NOMO-1 treated with DMSO at 0.1 percent for 48 hours (cell line): ENCODE measurements at regions not wholly inside any gene's neighbourhood (a gene's known extent, or its start where the extent isn't known, plus 50 kb on each side); places are given as distances from the start of the nearest gene placed in this dataset.
A peak's percentile ranks its signal among the peaks of the same experiment; 100 is the strongest.
"Not testable (repeated sequence)": the region's sequence is repeated elsewhere in the genome, so short reads cannot be mapped to it uniquely, and the experiment has no call there.

Source experiments
- DNase-seq: peaks from one replicate; lab custom pipeline; 2025; ENCODE audit not compliant: unreplicated experiment; lab: John Stamatoyannopoulos, UW

GRCh38 chr3:90056281-90057032 is 949.0 kb downstream of the EPHA3 start:
- no peak for DNase-seq

- no peak for DNase-seq
Measured at GRCh38 chr3:90062016-90062415, 954.6 kb downstream of the EPHA3 start.

GRCh38 chr3:90062631-90063200 is 955.3 kb downstream of the EPHA3 start:
- DNase-seq: no peak

- DNase-seq: no peak
Measured at GRCh38 chr3:90068783-90069182, 961.4 kb downstream of the EPHA3 start.

- DNase-seq: no peak
Measured at GRCh38 chr3:90069748-90070147, 962.3 kb downstream of the EPHA3 start.

GRCh38 chr3:90076136-90076535 is 968.7 kb downstream of the EPHA3 start:
- no peak for DNase-seq

GRCh38 chr3:90080988-90081387 is 973.6 kb downstream of the EPHA3 start:
- no peak for DNase-seq

- not testable (repeated sequence) for DNase-seq
Measured at GRCh38 chr3:90086297-90086696, 978.9 kb downstream of the EPHA3 start.

- DNase-seq: no peak
Measured at GRCh38 chr3:90087703-90088102, 980.3 kb downstream of the EPHA3 start.

- DNase-seq: no peak
Measured at GRCh38 chr3:90091549-90091948, 984.1 kb downstream of the EPHA3 start.

GRCh38 chr3:90092994-90093393 is 985.6 kb downstream of the EPHA3 start:
- DNase-seq: peak; percentile 0

- DNase-seq: no peak
Measured at GRCh38 chr3:90095811-90096210, 988.4 kb downstream of the EPHA3 start.

- DNase-seq: no peak
Measured at GRCh38 chr3:90099493-90099892, 992.1 kb downstream of the EPHA3 start.

GRCh38 chr3:90102146-90102545 is 994.7 kb downstream of the EPHA3 start:
- no peak for DNase-seq

- DNase-seq: no peak
Measured at GRCh38 chr3:90121326-90121725, 1013.9 kb downstream of the EPHA3 start.

- DNase-seq: no peak
Measured at GRCh38 chr3:90128391-90128790, 1021.0 kb downstream of the EPHA3 start.

- no peak for DNase-seq
Measured at GRCh38 chr3:90129730-90130129, 1022.3 kb downstream of the EPHA3 start.

- no peak for DNase-seq
Measured at GRCh38 chr3:90132197-90132596, 1024.8 kb downstream of the EPHA3 start.

GRCh38 chr3:90134090-90134489 is 1026.7 kb downstream of the EPHA3 start:
- no peak for DNase-seq

- DNase-seq: no peak
Measured at GRCh38 chr3:90136456-90137191, 1029.2 kb downstream of the EPHA3 start.

GRCh38 chr3:90145094-90145860 is 1037.9 kb downstream of the EPHA3 start:
- DNase-seq: no peak
